Mesothelial cell of epicardium (in vitro differentiated cells): ENCODE measurements at regions not wholly inside any gene's neighbourhood (a gene's known extent, or its start where the extent isn't known, plus 50 kb on each side); places are given as distances from the start of the nearest gene placed in this dataset.

ENCODE experiments used
- DNase-seq, 2 experiments: peaks; one replicate each; pipeline ENCODE4 v3.0.0; 2021; ENCODE audit warnings: low spot score in 2 of 2; ENCODE audit not compliant: unreplicated experiment in 2 of 2
- H3K27ac Mint-ChIP-seq: 2 replicates; pipeline ENCODE4 v1.8.0; 2021; ENCODE audit warnings: mixed read lengths
- H3K27me3 Mint-ChIP-seq: 2 replicates; pipeline ENCODE4 v1.8.0; 2021; ENCODE audit warnings: low read depth, mixed read lengths
- H3K36me3 Mint-ChIP-seq: 2 replicates; pipeline ENCODE4 v1.8.0; 2021; ENCODE audit warnings: mixed read lengths
- H3K4me1 Mint-ChIP-seq: 2 replicates; pipeline ENCODE4 v1.8.0; 2021; ENCODE audit warnings: mixed read lengths
- H3K4me3 Mint-ChIP-seq: 2 replicates; pipeline ENCODE4 v1.8.0; 2021; ENCODE audit warnings: mild to moderate bottlenecking, moderate library complexity, mixed read lengths
- H3K9me3 Mint-ChIP-seq: 2 replicates; pipeline ENCODE4 v1.8.0; 2021; ENCODE audit warnings: mixed read lengths
- CTCF ChIP-seq: fragments of 200-600 bp; sonication (generic); IDR thresholded peaks from one replicate; pipeline ENCODE4 v1.5.0; 2021; ENCODE audit warnings: antibody characterized with exemption; ENCODE audit not compliant: unreplicated experiment

- DNase-seq = no peak
- Mint-ChIP-seq H3K4me1 (no peaks in the 10 kb centered on the region), H3K4me3 (no peak overlapping the region), H3K9me3 (no peaks in the 10 kb centered on the region), H3K27ac (no peak overlapping the region), H3K36me3 (no peaks in the 10 kb centered on the region), H3K27me3 (no peaks in the 10 kb centered on the region)
- no peak for TF ChIP-seq CTCF
Measured at GRCh38 chr13:70668293-70668692, 560.0 kb upstream of the KLHL1 start.

- Mint-ChIP-seq H3K4me3 (no peak overlapping the region), H3K36me3 (no peaks in the 10 kb centered on the region), H3K27ac (no peak overlapping the region), H3K4me1 (no peaks in the 10 kb centered on the region), H3K27me3 (no peaks in the 10 kb centered on the region), H3K9me3 (no peaks in the 10 kb centered on the region)
- TF ChIP-seq CTCF = no peak
- DNase-seq = no peak
Measured at GRCh38 chr13:70666883-70667556, 558.8 kb upstream of the KLHL1 start.

- H3K36me3 Mint-ChIP-seq = no peaks in the 10 kb centered on the region
- H3K9me3 Mint-ChIP-seq = no peaks in the 10 kb centered on the region
- H3K27ac Mint-ChIP-seq = no peak overlapping the region
- no peak overlapping the region for H3K4me3 Mint-ChIP-seq
- H3K4me1 Mint-ChIP-seq = no peaks in the 10 kb centered on the region
- TF ChIP-seq CTCF = no peak
- H3K27me3 Mint-ChIP-seq = no peaks in the 10 kb centered on the region
- DNase-seq = no peak
Measured at GRCh38 chr13:70662231-70662940, 554.1 kb upstream of the KLHL1 start.

- Mint-ChIP-seq H3K27me3 (no peaks in the 10 kb centered on the region), H3K27ac (no peak overlapping the region), H3K4me3 (no peak overlapping the region), H3K36me3 (no peaks in the 10 kb centered on the region), H3K4me1 (no peaks in the 10 kb centered on the region), H3K9me3 (peaks cover 8% of the 10 kb centered on the region)
- DNase-seq = no peak
- no peak for TF ChIP-seq CTCF
Measured at GRCh38 chr13:70644052-70644451, 535.8 kb upstream of the KLHL1 start.

GRCh38 chr13:70634893-70635292, 526.6 kb upstream of the KLHL1 start:
- TF ChIP-seq CTCF = no peak
- H3K36me3 Mint-ChIP-seq = no peaks in the 10 kb centered on the region
- no peak overlapping the region for H3K4me3 Mint-ChIP-seq
- H3K27me3 Mint-ChIP-seq = no peaks in the 10 kb centered on the region
- no peak for DNase-seq
- H3K9me3 Mint-ChIP-seq = peaks cover 4% of the 10 kb centered on the region
- peaks cover 5% of the 10 kb centered on the region for H3K4me1 Mint-ChIP-seq
- H3K27ac Mint-ChIP-seq = no peak overlapping the region
